HG03280 (cell line): ENCODE measurements at regions not wholly inside any gene's neighbourhood (a gene's known extent, or its start where the extent isn't known, plus 50 kb on each side); places are given as distances from the start of the nearest gene placed in this dataset.
"Not testable (repeated sequence)": the region's sequence is repeated elsewhere in the genome, so short reads cannot be mapped to it uniquely, and the experiment has no call there.

Source experiments
- ATAC-seq: cut with Tn5 transposase; IDR thresholded peaks from one replicate; pipeline ENCODE4 v1.9.1; 2021; ENCODE audit warnings: mild to moderate bottlenecking, moderate library complexity; ENCODE audit not compliant: unreplicated experiment

- no peak for ATAC-seq
Measured at GRCh38 chr18:34942276-34942675, 98.9 kb upstream of the MAPRE2 start.

GRCh38 chr18:34942975-34943374, 98.2 kb upstream of the MAPRE2 start:
- ATAC-seq: no peak

GRCh38 chr18:34943587-34943986, 97.6 kb upstream of the MAPRE2 start:
- ATAC-seq: no peak

- ATAC-seq: no peak
Measured at GRCh38 chr18:34947711-34948125, 93.5 kb upstream of the MAPRE2 start.

DNA sequence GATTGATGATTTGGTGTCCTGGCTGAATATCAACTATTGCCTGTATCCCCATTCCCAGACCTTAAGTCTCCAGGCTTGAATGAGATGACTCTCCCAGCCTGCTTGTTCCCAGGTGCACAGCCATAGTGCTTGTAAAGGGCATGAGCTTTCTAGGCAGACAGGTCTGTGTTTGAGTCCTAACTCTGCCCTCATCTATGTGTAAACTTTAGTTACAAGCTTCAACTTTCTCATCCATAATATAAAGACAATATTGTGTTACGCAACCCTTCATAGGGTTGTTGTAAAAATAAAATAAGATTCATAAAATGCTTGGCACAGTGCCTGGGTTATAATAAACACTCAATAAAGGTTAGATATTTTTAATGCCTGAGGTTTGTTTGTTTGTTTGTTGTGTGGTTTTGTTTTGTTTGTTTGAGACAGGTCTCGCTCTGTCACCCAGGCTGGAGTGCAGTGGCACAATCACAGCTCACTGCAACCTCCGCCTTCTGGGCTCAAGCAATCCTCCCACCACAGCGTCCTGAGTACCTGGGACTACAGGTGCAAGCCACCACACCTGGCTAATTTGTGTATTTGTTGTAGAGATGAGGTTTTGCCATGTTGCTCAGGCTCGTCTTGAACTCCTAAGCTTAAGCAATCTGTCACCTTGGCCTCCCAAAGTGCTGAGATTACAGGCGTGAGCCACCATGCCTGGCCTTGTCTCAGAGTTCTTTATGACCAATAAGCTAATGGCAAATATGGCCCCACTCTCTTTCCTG, 89.4 kb upstream of the MAPRE2 start:
- ATAC-seq: no peak

DNA sequence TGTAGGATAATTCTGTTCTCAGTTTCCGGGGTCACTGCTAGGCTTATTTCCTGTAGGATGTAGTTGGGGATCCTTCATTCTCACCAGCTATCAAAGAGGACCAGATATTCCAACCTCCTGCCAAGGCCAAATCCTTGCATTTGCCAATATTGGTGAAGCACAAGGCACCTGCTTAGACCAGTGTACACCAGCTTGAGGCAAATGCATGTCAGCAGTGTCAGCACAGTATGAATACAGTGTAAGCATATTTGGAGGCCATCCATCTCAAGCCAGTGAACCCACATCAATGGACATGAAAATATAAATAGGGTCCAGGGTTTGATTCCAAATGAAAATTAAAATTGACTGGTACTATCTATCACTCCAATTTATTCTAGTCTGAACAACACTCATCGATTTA, 88.0 kb upstream of the MAPRE2 start:
- ATAC-seq: no peak

DNA sequence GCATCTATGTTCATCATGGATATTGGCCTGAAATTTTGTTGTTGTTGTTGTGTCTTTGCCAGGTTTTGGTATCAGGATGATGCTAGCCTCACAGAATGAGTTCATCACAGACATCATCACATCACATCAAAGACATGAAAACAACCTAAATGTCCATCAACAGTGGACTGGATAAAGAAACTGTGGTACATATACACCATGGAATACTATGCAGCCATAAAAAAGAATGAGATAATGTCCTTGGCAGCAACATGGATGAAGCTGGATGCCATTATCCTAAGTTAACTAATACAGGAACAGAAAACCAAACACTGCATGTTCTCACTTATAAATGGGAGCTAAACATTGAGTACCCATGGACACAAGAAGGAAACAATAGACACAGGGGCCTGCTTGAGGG, 85.7 kb upstream of the MAPRE2 start:
- not testable (repeated sequence) for ATAC-seq

GRCh38 chr18:34956663-34957062, 84.5 kb upstream of the MAPRE2 start:
- ATAC-seq: no peak

DNA sequence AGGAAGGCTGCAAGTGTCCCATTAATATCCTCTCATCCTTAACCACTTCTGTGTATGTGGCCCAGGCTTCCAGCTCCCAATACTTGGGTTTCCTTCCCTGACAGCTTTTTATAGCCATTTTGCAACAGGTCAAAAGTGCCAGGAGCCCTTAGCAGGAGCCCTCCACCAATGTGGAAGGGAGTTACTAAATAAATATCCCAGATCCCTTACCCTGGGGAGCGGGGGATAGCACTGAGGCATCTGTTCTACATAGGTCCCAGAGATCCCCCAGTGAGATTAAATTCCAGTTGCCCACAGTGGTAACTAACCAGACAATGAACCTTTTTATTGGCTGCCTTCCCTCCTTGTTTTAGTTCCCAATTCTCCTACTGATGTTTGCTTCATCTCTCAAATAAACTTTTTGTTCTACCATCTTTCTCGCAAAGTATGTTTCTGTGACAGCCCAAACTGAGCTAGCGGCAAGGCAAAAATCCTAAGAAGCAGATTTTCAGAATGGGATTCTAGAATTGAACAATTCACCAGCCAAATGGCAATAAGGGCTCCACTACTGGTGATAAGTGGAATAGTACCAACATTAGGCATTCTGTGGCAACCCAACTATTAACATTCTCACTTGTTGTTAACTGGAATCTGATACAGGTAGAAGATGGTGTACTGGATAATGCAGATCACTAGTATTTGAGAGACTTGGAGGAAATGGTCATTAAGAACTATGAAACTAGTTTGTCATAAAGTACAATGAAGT, 83.9 kb upstream of the MAPRE2 start:
- no peak for ATAC-seq

GRCh38 chr18:34957864-34958259, 83.4 kb upstream of the MAPRE2 start:
- ATAC-seq: no peak

GRCh38 chr18:34959211-34959829, 81.9 kb upstream of the MAPRE2 start:
- no peak for ATAC-seq

DNA sequence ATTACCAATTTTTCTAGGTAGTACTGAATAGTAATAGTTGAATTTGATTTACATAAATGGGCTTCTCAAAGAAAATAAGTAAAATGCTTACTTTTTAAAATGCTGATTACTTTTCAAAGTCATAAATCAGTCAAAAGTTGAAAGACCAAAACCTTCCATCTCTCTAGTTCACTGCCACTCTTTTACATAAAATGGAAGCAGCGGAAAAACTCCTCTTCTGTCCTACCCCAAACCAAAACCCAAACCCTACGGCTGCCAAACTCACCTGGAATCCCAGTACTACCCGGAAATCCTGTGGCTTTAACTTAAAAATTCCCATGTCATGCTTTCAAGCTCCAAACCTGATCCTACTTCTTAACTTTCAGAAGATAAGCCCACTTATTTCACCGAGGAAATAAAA, 81.2 kb upstream of the MAPRE2 start:
- no peak for ATAC-seq

DNA sequence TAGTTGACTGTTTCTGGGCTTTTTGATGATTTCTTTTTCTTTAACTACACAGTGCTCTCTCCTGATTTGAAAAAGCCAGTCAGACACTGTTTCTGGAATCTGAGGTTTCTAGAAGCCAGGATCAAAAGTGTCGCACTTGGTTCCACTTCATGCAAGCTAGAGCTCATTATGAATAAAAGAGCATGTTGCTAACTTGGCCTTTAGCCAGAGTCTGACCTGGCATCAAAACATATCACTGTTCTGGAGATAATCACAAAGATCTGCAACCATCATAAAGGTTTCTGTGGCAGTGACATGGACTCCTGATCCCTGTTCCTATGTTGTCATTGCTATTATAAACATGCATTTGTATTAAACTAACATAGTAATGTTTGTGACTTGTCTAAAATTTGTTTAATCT, 76.1 kb upstream of the MAPRE2 start:
- no peak for ATAC-seq

DNA sequence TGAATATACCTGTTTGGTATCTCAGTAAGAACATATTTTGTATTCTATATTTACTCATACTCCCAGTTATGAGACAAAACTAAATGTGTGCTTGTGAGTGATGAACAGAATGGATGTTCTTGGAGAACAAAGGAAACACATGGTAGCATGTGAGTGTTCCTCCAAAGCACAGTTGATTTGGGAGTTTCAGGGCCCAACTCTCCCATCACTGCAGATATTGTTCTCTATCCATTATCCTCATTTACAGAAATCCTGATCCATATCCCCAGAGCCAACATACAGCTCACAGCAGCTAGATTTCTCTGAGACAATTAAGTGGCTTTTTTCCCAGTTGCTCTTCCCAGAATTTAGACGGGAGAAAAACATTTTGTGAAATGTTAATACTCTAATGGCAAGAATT, 75.6 kb upstream of the MAPRE2 start:
- ATAC-seq: no peak

DNA sequence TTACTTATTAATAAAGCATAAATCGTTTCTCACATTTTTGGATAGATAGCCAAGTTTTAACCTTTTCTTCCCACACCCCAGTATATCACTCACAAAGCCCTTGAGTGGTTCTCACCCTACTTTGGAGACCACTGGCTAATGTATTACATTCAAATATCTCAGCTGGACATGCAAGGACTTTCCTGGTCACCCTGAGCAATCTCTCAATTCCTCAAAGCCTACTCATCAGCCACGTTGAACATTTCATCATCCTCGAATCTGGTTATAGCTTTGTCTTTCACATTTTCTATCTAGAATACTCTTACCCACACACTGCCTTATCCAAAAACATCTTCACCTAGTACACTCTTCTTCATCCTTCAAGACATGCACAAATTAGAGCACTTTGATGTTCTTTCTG, 71.1 kb upstream of the MAPRE2 start:
- ATAC-seq: no peak

DNA sequence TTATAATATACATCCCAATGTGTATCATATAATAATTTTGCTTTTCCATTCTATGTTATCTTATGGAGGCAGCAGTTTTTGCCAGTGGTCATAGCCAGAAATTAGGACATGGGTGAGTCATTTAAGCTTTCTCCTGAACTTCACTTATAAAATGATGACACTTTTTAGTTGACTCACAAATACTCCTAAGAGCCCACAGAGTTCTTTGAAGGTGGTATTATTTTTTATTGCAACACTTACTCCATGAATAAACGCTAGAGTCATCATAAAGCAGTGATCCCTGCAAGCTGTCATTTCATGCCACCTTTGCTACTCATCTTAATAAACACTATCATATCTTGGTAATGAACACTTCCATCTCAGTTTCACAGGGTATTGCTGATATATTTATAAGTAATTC, 69.9 kb upstream of the MAPRE2 start:
- ATAC-seq: no peak

GRCh38 chr18:34972765-34973414, 68.3 kb upstream of the MAPRE2 start:
- ATAC-seq: no peak

GRCh38 chr18:34976123-34976522, 65.1 kb upstream of the MAPRE2 start:
- ATAC-seq: no peak

GRCh38 chr18:34976534-34976898, 64.7 kb upstream of the MAPRE2 start:
- ATAC-seq: peak; percentile 4

- ATAC-seq: peak; percentile 70
Measured at GRCh38 chr18:34976899-34977837, 64.0 kb upstream of the MAPRE2 start.
